Neutrophil (primary cell): ENCODE measurements at regions not wholly inside any gene's neighbourhood (a gene's known extent, or its start where the extent isn't known, plus 50 kb on each side); places are given as distances from the start of the nearest gene placed in this dataset.
A peak's percentile ranks its signal among the peaks of the same experiment; 100 is the strongest.

Experiments used
- H3K27ac ChIP-seq: fragments of 200-600 bp; sonication (generic); 2 replicates; pipeline ENCODE4 v1.5.1; 2016; ENCODE audit warnings: mild to moderate bottlenecking, moderate library complexity
- H3K27me3 ChIP-seq: fragments of 200-600 bp; sonication (generic); 2 replicates; pipeline ENCODE4 v1.6.0; 2016; ENCODE audit warnings: mild to moderate bottlenecking
- H3K36me3 ChIP-seq: fragments of 200-600 bp; sonication (generic); 2 replicates; pipeline ENCODE4 v1.5.1; 2017
- H3K4me1 ChIP-seq, 2 experiments: fragments of 200-600 bp in 1 of 2; sonication (generic) in 1 of 2; 1 replicate in 1 of 2; 2 replicates in 1 of 2; pipeline versions ENCODE4 v1.5.1 to v1.6.1; 2013 to 2016; ENCODE audit warnings: low read depth in 1 of 2, low read length in 1 of 2, mild to moderate bottlenecking in 1 of 2, moderate library complexity in 1 of 2; ENCODE audit not compliant: control insufficient read depth in 1 of 2, insufficient read depth in 1 of 2
- H3K4me3 ChIP-seq, 2 experiments: fragments of 200-600 bp in 1 of 2; sonication (generic) in 1 of 2; 1 replicate in 1 of 2; 2 replicates in 1 of 2; pipeline ENCODE4 v1.5.1; 2013 to 2016; ENCODE audit warnings: low read depth in 1 of 2, low read length in 1 of 2, mild to moderate bottlenecking in 1 of 2, moderate library complexity in 1 of 2
- H3K9me3 ChIP-seq: fragments of 200-600 bp; sonication (generic); 2 replicates; pipeline ENCODE4 v1.5.1; 2016
- TF ChIP-seq, protein P1 (sequence below): fragments of 200-600 bp; sonication (generic); IDR thresholded peaks from 2 replicates; pipeline ENCODE4 v1.5.1; 2016; ENCODE audit warnings: antibody characterized with exemption

DNA sequence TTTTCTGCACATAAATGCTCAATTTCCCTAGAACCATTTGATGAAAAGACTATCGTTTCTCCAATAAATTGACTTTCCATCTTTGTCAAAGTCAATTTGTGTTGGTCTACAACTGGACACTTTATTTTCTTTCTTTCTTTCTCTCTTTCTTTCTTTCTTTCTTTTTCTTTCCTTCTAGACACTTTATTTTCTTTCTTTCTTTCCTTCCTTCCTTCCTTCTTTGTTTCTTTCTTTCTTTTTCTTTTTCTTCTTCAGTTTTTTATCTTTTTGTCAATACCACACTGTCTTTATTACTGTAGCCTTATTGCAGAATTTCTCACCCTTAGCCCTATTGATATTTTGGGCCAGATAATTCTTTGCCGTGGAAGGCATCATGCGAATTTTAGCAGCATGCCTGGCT lies 73.5 kb downstream of the FASLG start:
- TF ChIP-seq, protein P1, sequence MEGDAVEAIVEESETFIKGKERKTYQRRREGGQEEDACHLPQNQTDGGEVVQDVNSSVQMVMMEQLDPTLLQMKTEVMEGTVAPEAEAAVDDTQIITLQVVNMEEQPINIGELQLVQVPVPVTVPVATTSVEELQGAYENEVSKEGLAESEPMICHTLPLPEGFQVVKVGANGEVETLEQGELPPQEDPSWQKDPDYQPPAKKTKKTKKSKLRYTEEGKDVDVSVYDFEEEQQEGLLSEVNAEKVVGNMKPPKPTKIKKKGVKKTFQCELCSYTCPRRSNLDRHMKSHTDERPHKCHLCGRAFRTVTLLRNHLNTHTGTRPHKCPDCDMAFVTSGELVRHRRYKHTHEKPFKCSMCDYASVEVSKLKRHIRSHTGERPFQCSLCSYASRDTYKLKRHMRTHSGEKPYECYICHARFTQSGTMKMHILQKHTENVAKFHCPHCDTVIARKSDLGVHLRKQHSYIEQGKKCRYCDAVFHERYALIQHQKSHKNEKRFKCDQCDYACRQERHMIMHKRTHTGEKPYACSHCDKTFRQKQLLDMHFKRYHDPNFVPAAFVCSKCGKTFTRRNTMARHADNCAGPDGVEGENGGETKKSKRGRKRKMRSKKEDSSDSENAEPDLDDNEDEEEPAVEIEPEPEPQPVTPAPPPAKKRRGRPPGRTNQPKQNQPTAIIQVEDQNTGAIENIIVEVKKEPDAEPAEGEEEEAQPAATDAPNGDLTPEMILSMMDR = no peak
- H3K36me3 ChIP-seq = no peaks in the 10 kb centered on the region
- H3K4me3 ChIP-seq = no peak overlapping the region

DNA sequence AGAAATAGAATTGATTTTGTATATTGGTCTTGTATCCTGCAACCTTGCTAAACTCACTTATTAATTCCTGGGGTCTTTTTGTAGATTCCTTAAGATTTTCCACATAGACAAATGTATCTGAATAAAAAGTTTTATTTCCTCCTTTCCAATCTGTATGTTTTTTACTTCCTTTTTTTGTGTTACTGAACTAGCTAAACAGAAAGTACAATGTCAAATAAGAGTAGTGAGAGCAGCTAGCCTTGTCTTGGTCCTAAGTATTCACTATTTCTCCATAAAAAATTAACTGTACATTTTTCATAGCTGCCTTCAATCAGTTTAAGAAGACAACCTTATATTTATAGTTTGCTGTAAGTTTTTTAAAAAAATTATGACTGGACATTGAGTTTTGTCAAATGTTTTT lies 74.9 kb downstream of the FASLG start:
- H3K4me1 ChIP-seq = no peaks in the 10 kb centered on the region
- TF ChIP-seq, protein P1 = no peak

More for the DNA sequence above, 73.5 kb downstream of the FASLG start:
- H3K27me3 ChIP-seq = no peaks in the 10 kb centered on the region
- H3K4me1 ChIP-seq = no peaks in the 10 kb centered on the region
- no peak overlapping the region for H3K27ac ChIP-seq
- no peaks in the 10 kb centered on the region for H3K9me3 ChIP-seq

DNA sequence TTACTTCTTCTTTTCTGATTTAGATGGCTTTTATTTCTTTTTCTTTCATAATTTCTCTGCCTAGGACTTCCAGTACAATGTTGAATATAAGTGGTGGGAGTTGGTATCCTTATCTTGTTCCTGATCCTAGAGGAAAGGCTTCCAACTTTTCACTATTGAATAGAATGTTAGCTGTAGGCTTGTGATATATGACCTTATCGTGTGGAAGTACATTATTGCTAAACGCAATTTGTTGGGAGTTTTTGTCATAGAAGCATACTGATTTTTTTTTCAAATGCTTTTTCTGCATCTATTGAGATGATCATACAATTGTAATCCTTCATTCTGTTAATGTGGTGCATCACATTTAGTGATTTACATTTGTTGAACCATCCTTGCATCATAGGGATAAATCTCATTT lies 79.5 kb downstream of the FASLG start:
- no peak overlapping the region for H3K4me3 ChIP-seq
- TF ChIP-seq, protein P1 = no peak

More for the DNA sequence above, 74.9 kb downstream of the FASLG start:
- Histone ChIP-seq H3K27ac (no peak overlapping the region), H3K36me3 (no peaks in the 10 kb centered on the region), H3K9me3 (no peaks in the 10 kb centered on the region), H3K4me3 (no peak overlapping the region), H3K27me3 (no peaks in the 10 kb centered on the region)

DNA sequence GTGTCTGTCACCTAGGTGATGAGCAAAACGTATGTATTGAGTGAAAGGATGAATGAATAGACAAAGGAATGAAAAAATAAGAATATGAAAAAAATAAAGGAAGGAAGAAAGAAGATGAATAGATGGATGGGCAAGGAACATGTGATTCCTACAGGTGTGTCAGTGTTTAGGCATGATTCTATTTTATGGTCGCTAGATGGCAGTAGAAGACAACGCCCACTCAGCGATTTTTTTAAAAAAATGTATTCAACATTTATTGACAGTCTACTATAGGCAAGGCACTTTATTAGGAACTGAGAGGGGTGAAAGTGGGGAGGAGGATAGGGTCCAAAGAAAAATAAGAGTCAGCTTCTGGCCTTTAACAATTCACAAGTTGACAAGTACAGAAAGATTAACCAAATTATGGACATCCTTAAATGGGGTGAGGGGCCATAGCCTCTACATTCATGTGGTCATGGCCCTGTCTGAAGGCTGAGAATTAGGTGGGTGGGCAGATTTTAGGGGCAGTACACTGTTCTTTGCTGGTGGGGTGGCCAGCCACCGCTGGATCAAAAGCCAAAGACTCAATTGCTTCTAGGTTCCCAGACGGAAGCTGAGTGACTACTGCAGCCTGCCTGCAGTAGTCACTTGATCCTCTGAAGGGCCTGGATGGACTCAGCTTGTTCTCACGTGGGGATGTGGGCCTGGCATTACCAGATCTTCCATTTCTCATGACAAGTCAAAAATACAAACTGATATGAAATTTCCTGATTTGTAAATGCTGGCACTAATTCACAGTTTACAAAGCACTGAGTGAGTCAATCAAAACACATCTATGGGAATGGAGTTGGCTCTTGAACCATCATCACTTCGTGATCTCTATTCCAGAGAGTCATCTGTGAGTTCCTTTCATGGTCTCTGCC lies 83.9 kb downstream of the FASLG start:
- no peak overlapping the region for H3K4me3 ChIP-seq

More for the DNA sequence above, 79.5 kb downstream of the FASLG start:
- H3K27me3 ChIP-seq = no peaks in the 10 kb centered on the region
- no peak overlapping the region for H3K27ac ChIP-seq
- H3K4me1 ChIP-seq = no peaks in the 10 kb centered on the region
- no peaks in the 10 kb centered on the region for H3K36me3 ChIP-seq
- H3K9me3 ChIP-seq = no peaks in the 10 kb centered on the region

DNA sequence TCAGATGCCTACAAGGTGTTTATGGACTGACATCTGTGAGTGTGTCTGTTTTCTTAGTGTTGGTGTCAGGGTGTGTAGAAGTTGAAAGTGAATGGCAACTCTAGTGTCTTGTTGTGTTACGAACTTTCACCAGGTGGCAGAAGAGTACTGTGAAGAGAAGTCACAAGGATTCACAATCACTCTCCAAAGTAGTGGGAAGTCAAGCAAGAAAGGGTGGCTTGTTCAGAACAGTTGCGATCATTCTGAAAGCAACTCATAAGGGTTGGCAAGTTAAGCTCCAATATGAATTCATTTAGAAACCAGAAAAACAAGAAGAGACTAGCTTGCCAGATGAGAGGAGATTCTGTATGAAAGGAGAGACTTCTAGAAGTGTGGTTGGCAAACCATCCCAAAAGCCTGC lies 86.1 kb downstream of the FASLG start:
- no peak overlapping the region for H3K27ac ChIP-seq
- no peaks in the 10 kb centered on the region for H3K36me3 ChIP-seq

More for the DNA sequence above, 83.9 kb downstream of the FASLG start:
- Histone ChIP-seq H3K27me3 (no peaks in the 10 kb centered on the region), H3K4me1 (peaks cover 16 to 21% of the 10 kb centered on the region in 2 experiments), H3K27ac (no peak overlapping the region), H3K9me3 (no peaks in the 10 kb centered on the region), H3K36me3 (no peaks in the 10 kb centered on the region)
- TF ChIP-seq, protein P1 = peak; percentile 46

More for the DNA sequence above, 86.1 kb downstream of the FASLG start:
- H3K9me3 ChIP-seq = no peaks in the 10 kb centered on the region
- no peak overlapping the region for H3K4me3 ChIP-seq
- TF ChIP-seq, protein P1 = peak; percentile 25
- H3K27me3 ChIP-seq = no peaks in the 10 kb centered on the region
- H3K4me1 ChIP-seq = peaks cover 16 to 21% of the 10 kb centered on the region in 2 experiments
